ENCODE measurements at regions not wholly inside any gene's neighbourhood (a gene's known extent, or its start where the extent isn't known, plus 50 kb on each side); places are given as distances from the start of the nearest gene placed in this dataset.
"Not testable (repeated sequence)": the region's sequence is repeated elsewhere in the genome, so short reads cannot be mapped to it uniquely, and the experiment has no call there.

DNA sequence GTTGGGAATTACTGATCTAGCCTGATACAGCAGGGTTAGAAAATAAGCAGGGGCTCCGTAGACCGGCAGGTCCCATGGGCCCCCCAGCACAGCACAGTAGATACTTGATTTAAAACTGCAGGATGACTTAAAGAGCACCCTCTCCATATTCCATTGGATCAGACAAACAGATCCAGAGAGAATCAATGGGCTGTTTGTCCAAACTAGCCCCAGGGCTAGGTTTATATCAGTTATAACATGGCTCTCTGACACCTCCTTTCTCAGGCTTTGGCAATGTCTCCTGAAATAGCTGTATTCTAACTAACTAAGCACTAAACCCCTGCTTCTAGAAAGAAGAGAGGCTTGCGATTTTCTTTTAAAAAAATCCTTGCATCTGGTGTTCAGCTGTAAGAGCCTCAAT is 100.4 kb upstream of the GALNT18 start:
- no peaks in the 10 kb centered on the region for H3K9me3 ChIP-seq
- no peaks in the 10 kb centered on the region for H3K27me3 ChIP-seq
- TF ChIP-seq, protein P1, sequence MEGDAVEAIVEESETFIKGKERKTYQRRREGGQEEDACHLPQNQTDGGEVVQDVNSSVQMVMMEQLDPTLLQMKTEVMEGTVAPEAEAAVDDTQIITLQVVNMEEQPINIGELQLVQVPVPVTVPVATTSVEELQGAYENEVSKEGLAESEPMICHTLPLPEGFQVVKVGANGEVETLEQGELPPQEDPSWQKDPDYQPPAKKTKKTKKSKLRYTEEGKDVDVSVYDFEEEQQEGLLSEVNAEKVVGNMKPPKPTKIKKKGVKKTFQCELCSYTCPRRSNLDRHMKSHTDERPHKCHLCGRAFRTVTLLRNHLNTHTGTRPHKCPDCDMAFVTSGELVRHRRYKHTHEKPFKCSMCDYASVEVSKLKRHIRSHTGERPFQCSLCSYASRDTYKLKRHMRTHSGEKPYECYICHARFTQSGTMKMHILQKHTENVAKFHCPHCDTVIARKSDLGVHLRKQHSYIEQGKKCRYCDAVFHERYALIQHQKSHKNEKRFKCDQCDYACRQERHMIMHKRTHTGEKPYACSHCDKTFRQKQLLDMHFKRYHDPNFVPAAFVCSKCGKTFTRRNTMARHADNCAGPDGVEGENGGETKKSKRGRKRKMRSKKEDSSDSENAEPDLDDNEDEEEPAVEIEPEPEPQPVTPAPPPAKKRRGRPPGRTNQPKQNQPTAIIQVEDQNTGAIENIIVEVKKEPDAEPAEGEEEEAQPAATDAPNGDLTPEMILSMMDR (IDR thresholded peaks at IDR 0.05; ENCODE audit: low read depth, low read length), result no peak
- DNase-seq, result no peak
- no peaks in the 10 kb centered on the region for H3K36me3 ChIP-seq
- H3K4me3 ChIP-seq (ENCODE audit: low read depth, low read length), result no peak overlapping the region
- no peaks in the 10 kb centered on the region for H3K4me1 ChIP-seq

DNA sequence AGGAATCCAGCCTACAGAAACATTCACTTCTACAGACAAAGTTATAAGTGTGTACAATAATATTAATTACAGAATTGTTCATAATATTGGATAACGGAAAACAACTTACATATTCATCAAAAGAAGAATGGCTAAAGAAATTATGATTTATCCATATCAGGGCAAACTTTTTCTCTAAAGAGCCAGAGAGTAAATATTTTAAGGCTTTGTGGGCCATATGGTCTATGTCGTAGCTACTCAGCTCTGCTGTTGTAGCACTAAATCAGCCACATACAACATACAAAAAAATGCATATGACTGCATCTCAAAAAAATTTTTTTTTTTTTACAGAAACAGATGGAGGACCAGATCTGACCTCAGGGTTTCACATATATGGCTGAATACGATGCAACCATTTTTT is 96.7 kb upstream of the GALNT18 start:
- no peak overlapping the region for H3K4me3 ChIP-seq (ENCODE audit: low read depth, low read length)
- no peaks in the 10 kb centered on the region for H3K36me3 ChIP-seq
- no peak for DNase-seq
- H3K27me3 ChIP-seq, result no peaks in the 10 kb centered on the region
- TF ChIP-seq, protein P1 (IDR thresholded peaks at IDR 0.05; ENCODE audit: low read depth, low read length), result no peak
- no peaks in the 10 kb centered on the region for H3K9me3 ChIP-seq
- H3K4me1 ChIP-seq, result no peaks in the 10 kb centered on the region

DNA sequence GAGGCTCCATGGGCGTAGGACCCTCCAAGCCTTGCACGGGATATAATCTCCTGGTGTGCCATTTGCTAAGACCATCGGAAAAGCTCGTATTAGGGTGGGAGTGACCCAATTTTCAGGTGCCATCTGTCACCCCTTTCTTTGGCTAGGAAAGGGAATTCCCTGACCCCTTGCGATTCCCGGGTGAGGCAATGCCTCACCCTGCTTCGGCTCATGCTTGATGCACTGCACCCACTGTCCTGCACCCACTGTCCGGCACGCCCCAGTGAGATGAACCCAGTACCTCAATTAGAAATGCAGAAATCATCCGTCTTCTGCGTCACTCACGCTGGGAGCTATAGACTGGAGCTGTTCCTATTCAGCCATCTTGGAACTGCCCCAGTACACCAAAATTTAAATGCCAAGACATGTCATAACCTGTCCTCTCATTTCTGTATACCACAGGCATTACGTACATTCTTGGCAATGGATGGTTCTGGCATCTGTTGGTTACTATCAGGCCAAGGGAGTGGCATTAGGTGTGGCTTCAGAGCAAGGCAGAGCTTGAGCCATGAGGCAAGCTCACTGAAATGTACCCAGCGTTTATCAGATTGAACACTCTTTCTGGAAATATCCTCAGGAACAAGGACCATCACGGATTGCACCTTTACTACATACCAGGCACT is 95.4 kb upstream of the GALNT18 start:
- Histone ChIP-seq H3K36me3 (no peaks in the 10 kb centered on the region), H3K4me3 (ENCODE audit: low read depth, low read length) (no peak overlapping the region), H3K27me3 (no peaks in the 10 kb centered on the region), H3K9me3 (no peaks in the 10 kb centered on the region), H3K4me1 (no peaks in the 10 kb centered on the region)
- TF ChIP-seq, protein P1 (IDR thresholded peaks at IDR 0.05; ENCODE audit: low read depth, low read length), result no peak
- no peak for DNase-seq

DNA sequence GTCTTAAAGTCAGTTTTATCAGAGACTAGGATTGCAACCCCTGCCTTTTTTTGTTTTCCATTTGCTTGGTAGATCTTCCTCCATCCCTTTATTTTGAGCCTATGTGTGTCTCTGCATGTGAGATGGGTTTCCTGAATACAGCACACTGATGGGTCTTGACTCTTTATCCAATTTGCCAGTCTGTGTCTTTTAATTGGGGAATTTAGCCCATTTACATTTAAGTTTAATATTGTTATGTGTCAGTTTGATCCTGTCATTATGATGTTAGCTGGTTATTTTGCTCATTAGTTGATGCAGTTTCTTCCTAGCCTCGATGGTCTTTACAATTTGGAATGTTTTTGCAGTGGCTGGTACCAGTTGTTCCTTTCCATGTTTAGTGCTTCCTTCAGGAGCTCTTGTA is 93.3 kb upstream of the GALNT18 start:
- DNase-seq, result not testable (repeated sequence)

DNA sequence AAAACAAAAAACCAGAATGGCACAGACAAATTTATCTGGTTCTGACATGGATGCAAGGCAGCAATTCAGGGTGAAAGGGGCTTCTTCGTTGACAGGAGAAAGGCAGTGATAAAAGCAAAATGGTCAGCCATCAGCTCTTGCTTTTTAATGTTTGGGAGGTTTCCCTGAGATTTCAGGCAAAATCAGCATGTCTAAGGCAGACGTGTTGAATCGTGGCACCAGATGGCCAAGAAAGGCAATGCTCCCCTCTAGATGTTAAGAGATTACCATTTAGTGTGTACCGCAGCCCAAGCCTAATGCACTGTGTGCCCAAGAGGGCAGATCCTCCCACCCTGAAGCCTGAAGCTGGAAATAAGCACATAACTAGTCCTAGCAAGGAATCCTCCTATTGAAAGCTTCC is 88.8 kb upstream of the GALNT18 start:
- Histone ChIP-seq H3K9me3 (no peaks in the 10 kb centered on the region), H3K4me1 (no peaks in the 10 kb centered on the region), H3K27me3 (no peaks in the 10 kb centered on the region), H3K36me3 (no peaks in the 10 kb centered on the region), H3K4me3 (ENCODE audit: low read depth, low read length) (no peak overlapping the region)
- TF ChIP-seq, protein P1 (IDR thresholded peaks at IDR 0.05; ENCODE audit: low read depth, low read length), result no peak
- DNase-seq, result no peak

More for the DNA sequence above, 93.3 kb upstream of the GALNT18 start:
- H3K27me3 ChIP-seq; H3K9me3 ChIP-seq; H3K4me3 ChIP-seq (ENCODE audit: low read depth, low read length); H3K4me1 ChIP-seq; H3K36me3 ChIP-seq: not testable (repeated sequence)

DNA sequence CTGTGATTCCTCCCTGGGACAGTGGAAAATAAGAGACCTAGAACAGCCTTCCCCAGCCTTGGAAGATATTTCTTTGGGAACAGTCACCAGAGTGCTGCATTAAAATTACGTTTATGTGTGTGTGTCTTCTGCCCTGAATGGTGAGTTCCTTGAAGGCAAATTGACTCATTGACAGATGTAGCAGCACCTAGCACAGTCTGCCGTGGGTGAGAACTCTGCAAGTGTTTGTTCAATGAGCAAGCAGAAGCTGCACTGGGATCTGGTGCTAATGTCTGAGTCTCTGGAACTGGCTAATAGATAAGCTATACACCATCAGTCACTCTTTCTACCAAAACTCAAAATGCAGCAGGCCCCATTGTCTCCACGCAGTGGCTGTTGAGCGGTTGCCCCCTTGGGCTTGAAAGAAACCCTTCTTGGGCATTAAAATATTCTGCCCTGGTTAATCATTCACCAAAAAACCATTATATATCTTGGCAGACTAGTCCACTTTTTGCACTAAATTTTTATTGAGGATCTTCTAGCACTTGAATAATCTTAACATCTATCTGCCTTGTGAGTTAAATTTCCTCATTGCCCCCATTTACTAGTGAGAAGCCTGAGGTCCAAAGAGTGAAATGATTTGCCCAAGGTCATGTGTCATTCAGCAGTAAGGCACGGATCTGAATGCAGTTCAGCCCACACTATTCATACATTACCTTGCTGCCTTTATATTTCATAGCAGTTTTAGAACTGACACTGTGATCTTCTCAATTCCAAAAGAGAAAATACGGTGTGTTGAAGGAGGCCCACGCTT is 87.8 kb upstream of the GALNT18 start:
- Histone ChIP-seq H3K9me3 (no peaks in the 10 kb centered on the region), H3K4me1 (no peaks in the 10 kb centered on the region), H3K36me3 (no peaks in the 10 kb centered on the region), H3K27me3 (no peaks in the 10 kb centered on the region), H3K4me3 (ENCODE audit: low read depth, low read length) (no peak overlapping the region)
- DNase-seq, result no peak
- TF ChIP-seq, protein P1 (IDR thresholded peaks at IDR 0.05; ENCODE audit: low read depth, low read length), result no peak

All from BE2C (cell line).